Right lobe of liver (tissue), 4 donors: ENCODE measurements at regions not wholly inside any gene's neighbourhood (a gene's known extent, or its start where the extent isn't known, plus 50 kb on each side); places are given as distances from the start of the nearest gene placed in this dataset.

ENCODE experiments used
- CTCF ChIP-seq, 4 donors: fragments of 200-600 bp in 3 of 4; fragments of 450-650 bp in 1 of 4; IDR thresholded peaks; one replicate each; pipeline versions ENCODE4 v1.5.1 to v1.8.0; 2016 to 2022; ENCODE audit warnings: antibody characterized with exemption in 4 of 4, mild to moderate bottlenecking in 2 of 4
- POLR2A ChIP-seq: fragments of 450-650 bp; IDR thresholded peaks from one replicate; pipeline ENCODE4 v1.6.1; 2017; ENCODE audit warnings: antibody characterized with exemption, mild to moderate bottlenecking
- donor health status: DM: no; HTN: no; CAD: no.
- donor health status: DM: no; HTN: no; CAD: no.
- donor health status: DM: no; HTN: yes; CAD: no.

GRCh38 chr12:63232896-63233295, 81.9 kb upstream of the AVPR1A start:
- TF ChIP-seq CTCF (IDR thresholded peaks at IDR 0.05) = no peak
- TF ChIP-seq POLR2A = no peak
